MCF 10A (cell line): ENCODE measurements at regions not wholly inside any gene's neighbourhood (a gene's known extent, or its start where the extent isn't known, plus 50 kb on each side); places are given as distances from the start of the nearest gene placed in this dataset.
"Not testable (repeated sequence)": the region's sequence is repeated elsewhere in the genome, so short reads cannot be mapped to it uniquely, and the experiment has no call there.

Experiments
- BruUV-seq: library from RNA; stranded (reverse); fragments of 400-500 nt; replicated peaks from 2 replicates; lab custom pipeline; 2021; lab: Mats Ljungman, UMichigan
- CTCF ChIA-PET: fragments of 300-600 bp; sonication (Branson Sonifier 250); formaldehyde crosslinking; extraction: SDS; loops from one replicate; lab custom pipeline; 2021; ENCODE audit warnings: antibody characterized with exemption, inconsistent platforms; lab: Yijun Ruan, JAX
- POLR2A ChIA-PET: fragments of 300-600, 350-650 bp; sonication (Branson Sonifier 250); formaldehyde crosslinking; extraction: SDS; loops from one replicate; lab custom pipeline; 2020; ENCODE audit warnings: antibody characterized with exemption, inconsistent platforms; lab: Yijun Ruan, JAX
- DNase-seq: peaks from one replicate; pipeline ENCODE4 v3.0.0-alpha.2; 2018; ENCODE audit not compliant: unreplicated experiment
- H3K27ac Mint-ChIP-seq: one replicate; pipeline ENCODE4 v1.8.0; 2022; ENCODE audit warnings: mild to moderate bottlenecking, low read depth, mixed read lengths; ENCODE audit not compliant: unreplicated experiment
- H3K27me3 Mint-ChIP-seq: one replicate; pipeline ENCODE4 v1.8.0; 2022; ENCODE audit warnings: mixed read lengths; ENCODE audit not compliant: insufficient read depth, unreplicated experiment
- H3K36me3 Mint-ChIP-seq: one replicate; pipeline ENCODE4 v1.8.0; 2022; ENCODE audit warnings: mild to moderate bottlenecking, moderate library complexity, mixed read lengths; ENCODE audit not compliant: insufficient read depth, unreplicated experiment
- H3K4me1 Mint-ChIP-seq: one replicate; pipeline ENCODE4 v1.8.0; 2022; ENCODE audit warnings: mixed read lengths; ENCODE audit not compliant: insufficient read depth, unreplicated experiment
- H3K4me3 Mint-ChIP-seq: one replicate; pipeline ENCODE4 v1.8.0; 2022; ENCODE audit warnings: mild to moderate bottlenecking, moderate library complexity, mixed read lengths; ENCODE audit not compliant: unreplicated experiment
- H3K9me3 Mint-ChIP-seq: one replicate; pipeline ENCODE4 v1.8.0; 2022; ENCODE audit warnings: mixed read lengths; ENCODE audit not compliant: unreplicated experiment
- intact Hi-C: fragments of 100-400 bp; cut with micrococcal nuclease; formaldehyde crosslinking; loops from 2 replicates; pipeline ENCODE4 v1.14.1; 2022
- TF ChIP-seq, protein P1 (sequence below): fragments of 200-600 bp; IDR thresholded peaks from one replicate; pipeline ENCODE4 v1.8.0; 2022; ENCODE audit warnings: antibody characterized with exemption, mild to moderate bottlenecking; ENCODE audit not compliant: unreplicated experiment

DNA sequence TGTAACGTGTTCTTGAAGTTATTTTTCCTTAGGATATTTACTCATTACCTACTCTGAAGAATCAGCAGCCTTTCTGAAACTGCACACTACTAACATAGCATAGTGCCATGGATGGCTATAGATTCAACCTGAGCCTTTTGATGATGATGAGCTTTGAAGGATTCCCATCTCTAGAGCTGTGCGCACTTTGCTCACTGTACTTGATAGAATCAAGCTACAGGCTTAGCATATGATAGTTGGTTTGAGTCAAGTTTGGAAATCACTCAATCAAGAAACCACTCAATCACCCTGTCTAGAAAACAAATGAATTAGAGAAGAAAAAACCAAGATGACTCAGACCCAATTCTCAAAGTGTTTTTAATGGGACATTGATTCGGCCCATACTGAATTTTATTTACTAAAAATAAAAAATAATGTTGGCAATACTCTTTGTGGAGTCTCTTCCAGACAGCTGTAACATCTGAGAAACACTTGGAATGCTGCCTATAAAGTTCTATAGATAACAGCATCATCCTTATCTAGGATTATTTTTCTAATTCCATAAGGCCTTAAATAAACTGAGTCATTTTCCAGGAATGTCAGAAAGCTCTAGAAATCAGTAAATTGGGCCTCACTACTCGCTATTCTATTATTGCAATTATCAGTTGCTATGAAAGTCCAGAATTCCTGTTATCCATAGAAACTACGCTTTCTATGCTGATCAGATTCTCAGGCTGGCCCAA is 259.0 kb upstream of the ERBB4 start:
- ChIA-PET POLR2A (no interaction called here), CTCF (interaction anchor here (0.7 to 0.9 kb wide), 3 partner anchors 20 to 1054 kb away, joined by 3 to 5 read pairs (median 3); partner anchors contain the start of gene IKZF2)
- no peak overlapping the region for H3K4me3 Mint-ChIP-seq
- no peaks in the 10 kb centered on the region for H3K27me3 Mint-ChIP-seq
- TF ChIP-seq, protein P1, sequence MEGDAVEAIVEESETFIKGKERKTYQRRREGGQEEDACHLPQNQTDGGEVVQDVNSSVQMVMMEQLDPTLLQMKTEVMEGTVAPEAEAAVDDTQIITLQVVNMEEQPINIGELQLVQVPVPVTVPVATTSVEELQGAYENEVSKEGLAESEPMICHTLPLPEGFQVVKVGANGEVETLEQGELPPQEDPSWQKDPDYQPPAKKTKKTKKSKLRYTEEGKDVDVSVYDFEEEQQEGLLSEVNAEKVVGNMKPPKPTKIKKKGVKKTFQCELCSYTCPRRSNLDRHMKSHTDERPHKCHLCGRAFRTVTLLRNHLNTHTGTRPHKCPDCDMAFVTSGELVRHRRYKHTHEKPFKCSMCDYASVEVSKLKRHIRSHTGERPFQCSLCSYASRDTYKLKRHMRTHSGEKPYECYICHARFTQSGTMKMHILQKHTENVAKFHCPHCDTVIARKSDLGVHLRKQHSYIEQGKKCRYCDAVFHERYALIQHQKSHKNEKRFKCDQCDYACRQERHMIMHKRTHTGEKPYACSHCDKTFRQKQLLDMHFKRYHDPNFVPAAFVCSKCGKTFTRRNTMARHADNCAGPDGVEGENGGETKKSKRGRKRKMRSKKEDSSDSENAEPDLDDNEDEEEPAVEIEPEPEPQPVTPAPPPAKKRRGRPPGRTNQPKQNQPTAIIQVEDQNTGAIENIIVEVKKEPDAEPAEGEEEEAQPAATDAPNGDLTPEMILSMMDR = no peak
- no peaks in the 10 kb centered on the region for H3K9me3 Mint-ChIP-seq
- H3K4me1 Mint-ChIP-seq = peaks cover 6% of the 10 kb centered on the region
- H3K36me3 Mint-ChIP-seq = no peaks in the 10 kb centered on the region
- no peak for DNase-seq
- no peak overlapping the region for H3K27ac Mint-ChIP-seq
- no TSS peak for BruUV-seq
- intact Hi-C loops = no loop called here

DNA sequence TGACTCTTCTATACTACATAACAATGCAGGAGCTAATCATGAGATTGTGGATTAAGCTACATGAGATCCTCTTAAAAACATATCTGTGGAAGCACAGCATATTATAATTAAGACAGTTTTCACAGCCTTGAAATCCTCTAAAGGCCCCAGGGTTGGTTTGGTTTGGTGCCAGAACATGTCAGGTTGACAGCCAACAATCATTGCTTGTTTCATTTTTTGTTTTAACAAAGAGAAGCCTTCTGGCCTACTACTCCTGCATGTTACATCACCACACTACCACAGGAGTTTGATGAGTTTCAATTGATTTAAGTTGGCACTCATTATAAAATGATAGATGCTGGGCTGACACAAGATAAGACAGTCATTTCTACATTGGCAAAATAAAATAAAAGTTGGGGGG is 255.9 kb upstream of the ERBB4 start:
- ChIA-PET POLR2A (interaction anchor here (0.6 kb wide), 2 partner anchors 21 to 96 kb away, joined by 3 to 6 read pairs; no protein-coding TSS in a partner anchor), CTCF (interaction anchor here (1.0 to 1.8 kb wide), 4 partner anchors 17 to 358 kb away, joined by 3 to 6 read pairs (median 4); no protein-coding TSS in a partner anchor)
- no peak overlapping the region for H3K27ac Mint-ChIP-seq
- no TSS peak for BruUV-seq
- H3K4me1 Mint-ChIP-seq = peaks cover 6% of the 10 kb centered on the region
- intact Hi-C loops = no loop called here
- no peaks in the 10 kb centered on the region for H3K27me3 Mint-ChIP-seq
- DNase-seq = peak; percentile 21
- H3K9me3 Mint-ChIP-seq = no peaks in the 10 kb centered on the region
- no peaks in the 10 kb centered on the region for H3K36me3 Mint-ChIP-seq
- H3K4me3 Mint-ChIP-seq = no peak overlapping the region
- TF ChIP-seq, protein P1 = no peak

DNA sequence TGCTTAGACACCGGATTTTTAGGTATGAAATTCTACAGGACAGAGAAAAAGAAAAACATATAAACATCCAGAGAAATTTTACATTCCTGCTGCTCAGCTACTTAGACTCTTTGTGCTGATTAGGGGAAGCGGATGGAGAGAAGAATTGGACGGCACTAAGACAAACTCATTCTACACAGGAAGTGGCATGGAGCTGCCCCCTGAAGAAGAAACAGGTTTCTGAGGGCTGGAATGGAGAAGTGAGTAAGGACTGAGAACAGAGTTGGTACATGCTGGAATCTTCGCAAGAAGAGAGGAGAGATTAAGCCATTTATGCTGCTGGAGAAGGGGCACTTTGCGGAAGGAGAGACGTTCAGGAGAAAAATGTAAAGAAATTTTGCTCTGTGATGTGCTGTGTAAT is 253.0 kb upstream of the ERBB4 start:
- intact Hi-C loops = no loop called here
- POLR2A ChIA-PET = no interaction called here
- Mint-ChIP-seq H3K36me3 (peaks cover 7% of the 10 kb centered on the region), H3K27ac (no peak overlapping the region), H3K27me3 (no peaks in the 10 kb centered on the region), H3K4me1 (peaks cover 6% of the 10 kb centered on the region), H3K9me3 (peaks cover 8% of the 10 kb centered on the region), H3K4me3 (no peak overlapping the region)
- DNase-seq = no peak
- TF ChIP-seq, protein P1 = no peak
- BruUV-seq = no TSS peak
- CTCF ChIA-PET = interaction anchor here (1.7 kb wide), 1 partner anchor 14 kb away, joined by 4 read pairs; no protein-coding TSS in a partner anchor

DNA sequence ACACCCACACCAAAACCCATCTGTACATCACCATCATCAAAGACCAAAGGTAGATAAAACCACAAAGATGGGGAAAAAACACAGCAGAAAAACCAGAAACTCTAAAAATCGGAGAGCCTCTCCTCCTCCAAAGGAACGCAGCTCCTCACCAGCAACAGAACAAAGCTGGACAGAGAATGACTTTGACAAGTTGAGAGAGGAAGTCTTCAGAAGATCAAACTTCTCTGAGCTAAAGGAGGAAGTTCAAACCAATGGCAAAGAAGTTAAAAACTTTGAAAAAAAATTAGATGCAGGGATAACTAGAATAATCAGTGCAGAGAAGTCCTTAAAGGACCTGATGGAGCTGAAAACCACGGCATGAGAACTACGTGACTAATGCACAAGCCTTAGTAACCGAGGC is 247.5 kb upstream of the ERBB4 start:
- DNase-seq, H3K4me3 Mint-ChIP-seq, BruUV-seq, H3K27me3 Mint-ChIP-seq, intact Hi-C loops, H3K36me3 Mint-ChIP-seq, POLR2A ChIA-PET, H3K27ac Mint-ChIP-seq, H3K4me1 Mint-ChIP-seq: not testable (repeated sequence)
- H3K9me3 Mint-ChIP-seq = peaks cover 25% of the 10 kb centered on the region
- CTCF ChIA-PET = interaction anchor here (1.2 to 1.6 kb wide), 2 partner anchors 9 to 367 kb away, joined by 5 to 8 read pairs; no protein-coding TSS in a partner anchor
